Transverse colon (tissue), 4 donors: ENCODE measurements at regions not wholly inside any gene's neighbourhood (a gene's known extent, or its start where the extent isn't known, plus 50 kb on each side); places are given as distances from the start of the nearest gene placed in this dataset.

Experiments used
- DNase-seq: peaks from one replicate; pipeline ENCODE4 v3.0.0-alpha.2; 2019
- H3K27ac ChIP-seq, 4 donors: fragments of 200-600 bp; sonication (generic); 2 replicates each; pipeline ENCODE4 v1.5.1; 2016 to 2018; ENCODE audit warnings: inconsistent platforms in 4 of 4
- H3K27me3 ChIP-seq: fragments of 200-600 bp; sonication (generic); 2 replicates; pipeline ENCODE4 v1.5.1; 2017; ENCODE audit warnings: inconsistent platforms
- H3K36me3 ChIP-seq, 4 donors: fragments of 200-600 bp; sonication (generic); 2 replicates each; pipeline ENCODE4 v1.5.1; 2017 to 2019; ENCODE audit warnings: inconsistent platforms in 4 of 4
- H3K4me1 ChIP-seq, 4 donors: fragments of 200-600 bp; sonication (generic); 2 replicates each; pipeline ENCODE4 v1.5.1; 2017 to 2020; ENCODE audit warnings: inconsistent platforms in 4 of 4
- H3K4me3 ChIP-seq, 4 donors: fragments of 200-600 bp; sonication (generic); 1 replicate in 1 of 4; 2 replicates in 3 of 4; pipeline versions ENCODE4 v1.5.1 to v1.6.1; 2017 to 2019; ENCODE audit warnings: inconsistent platforms in 4 of 4
- H3K9me3 ChIP-seq, 2 donors: fragments of 200-600 bp; sonication (generic); 2 replicates each; pipeline ENCODE4 v1.5.1; 2017 to 2019; ENCODE audit warnings: inconsistent platforms in 2 of 2
- EP300 ChIP-seq: sonication (generic); formaldehyde crosslinking; IDR thresholded peaks from one replicate; pipeline ENCODE4 v1.6.1; 2017; ENCODE audit warnings: antibody characterized with exemption, low read depth
- POLR2A ChIP-seq: fragments of 450-650 bp; IDR thresholded peaks from one replicate; pipeline ENCODE4 v1.6.1; 2016; ENCODE audit warnings: antibody characterized with exemption, mild to moderate bottlenecking, moderate library complexity
- POLR2AphosphoS5 ChIP-seq, 3 donors: sonication (generic); formaldehyde crosslinking; IDR thresholded peaks; one replicate each; pipeline ENCODE4 v1.6.1; 2016; ENCODE audit warnings: antibody characterized with exemption in 3 of 3
- WGBS, 2 donors: methylation state at CpG; one replicate each; pipeline ENCODE4 v1.1.5; 2018; ENCODE audit warnings: low coverage in 1 of 2; 5-methylcytosine and 5-hydroxymethylcytosine counted together
- in situ Hi-C, 4 donors: fragments of 200-750 bp; cut with MboI; loops; one replicate each; pipeline versions ENCODE4 v1.15.0 to v1.15.1; 2017; ENCODE audit warnings: low sequenced_read_pairs in 3 of 4, low pct_ligation_motif_present in 1 of 4, low pct_unique_long_range_greater_than_20kb in 1 of 4
- intact Hi-C: fragments of 100-400 bp; cut with DNase I; formaldehyde crosslinking; loops from one replicate; pipeline ENCODE4 v1.15.1; 2023; ENCODE audit warnings: low total_unique reads
- TF ChIP-seq, protein P1 (sequence below), 5 experiments: fragments of 200-600 bp in 3 of 5; fragments of 450-650 bp in 2 of 5; sonication (generic) in 3 of 5; IDR thresholded peaks; 1 replicate in 2 of 5; 2 replicates in 3 of 5; pipeline ENCODE4 v1.5.1; 2016 to 2017; ENCODE audit warnings: antibody characterized with exemption in 5 of 5, inconsistent platforms in 3 of 5, mild to moderate bottlenecking in 2 of 5, moderate library complexity in 1 of 5

DNA sequence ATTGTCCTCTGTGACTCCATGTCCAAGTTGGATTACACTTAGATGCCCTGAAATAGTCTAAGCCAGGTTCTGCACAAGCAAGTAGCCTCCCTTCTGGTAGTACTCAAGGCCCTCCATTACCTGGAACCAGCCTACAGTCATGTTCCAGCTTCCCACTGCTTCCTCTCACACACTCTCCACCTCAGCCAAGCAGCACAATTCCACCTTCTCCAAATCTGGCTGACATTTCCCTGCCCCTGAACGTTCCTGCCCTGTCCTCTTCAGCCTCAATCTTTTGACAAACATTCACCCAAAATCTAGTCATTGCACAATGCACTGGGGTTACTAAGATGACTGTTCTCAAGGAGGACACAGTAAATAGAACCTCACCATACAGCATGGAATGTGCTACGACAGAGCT lies 95.3 kb upstream of the KLHL29 start:
- intact Hi-C loops (no loop called here), in situ Hi-C loops (no loop called here)
- Histone ChIP-seq H3K9me3 (no peaks in the 10 kb centered on the region), H3K27ac (no peak overlapping the region), H3K36me3 (no peaks in the 10 kb centered on the region), H3K27me3 (no peaks in the 10 kb centered on the region), H3K4me3 (no peak overlapping the region), H3K4me1 (peaks cover 0 to 17% (median 10%) of the 10 kb centered on the region in 4 donors)
- WGBS, 2 donors: 72% methylated on average over 2 of the region's 2 CpGs; no CpG with 5 or more reads in 1 of the 2 donors
- TF ChIP-seq POLR2A: no peak
- TF ChIP-seq, protein P1, sequence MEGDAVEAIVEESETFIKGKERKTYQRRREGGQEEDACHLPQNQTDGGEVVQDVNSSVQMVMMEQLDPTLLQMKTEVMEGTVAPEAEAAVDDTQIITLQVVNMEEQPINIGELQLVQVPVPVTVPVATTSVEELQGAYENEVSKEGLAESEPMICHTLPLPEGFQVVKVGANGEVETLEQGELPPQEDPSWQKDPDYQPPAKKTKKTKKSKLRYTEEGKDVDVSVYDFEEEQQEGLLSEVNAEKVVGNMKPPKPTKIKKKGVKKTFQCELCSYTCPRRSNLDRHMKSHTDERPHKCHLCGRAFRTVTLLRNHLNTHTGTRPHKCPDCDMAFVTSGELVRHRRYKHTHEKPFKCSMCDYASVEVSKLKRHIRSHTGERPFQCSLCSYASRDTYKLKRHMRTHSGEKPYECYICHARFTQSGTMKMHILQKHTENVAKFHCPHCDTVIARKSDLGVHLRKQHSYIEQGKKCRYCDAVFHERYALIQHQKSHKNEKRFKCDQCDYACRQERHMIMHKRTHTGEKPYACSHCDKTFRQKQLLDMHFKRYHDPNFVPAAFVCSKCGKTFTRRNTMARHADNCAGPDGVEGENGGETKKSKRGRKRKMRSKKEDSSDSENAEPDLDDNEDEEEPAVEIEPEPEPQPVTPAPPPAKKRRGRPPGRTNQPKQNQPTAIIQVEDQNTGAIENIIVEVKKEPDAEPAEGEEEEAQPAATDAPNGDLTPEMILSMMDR (IDR thresholded peaks at IDR 0.05): no peak
- DNase-seq: no peak

DNA sequence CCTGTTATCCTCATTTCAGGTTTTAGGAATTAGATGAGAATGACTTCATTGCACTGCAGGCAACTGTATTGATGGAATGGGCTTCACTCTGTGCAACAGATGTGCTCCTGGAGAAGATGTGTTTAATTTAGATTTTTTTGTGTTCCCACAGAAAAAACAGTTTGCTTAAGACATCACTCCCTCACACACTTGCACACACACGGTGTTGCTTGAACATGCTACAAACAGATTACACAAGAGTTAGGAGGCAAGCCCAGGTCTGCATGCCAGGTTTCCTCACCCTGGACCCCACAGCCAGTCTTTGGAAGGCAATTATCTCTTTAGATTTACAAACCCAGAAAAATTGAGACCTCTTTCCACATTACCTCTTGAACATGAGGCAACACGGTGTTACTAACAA lies 93.7 kb upstream of the KLHL29 start:
- intact Hi-C loops: no loop called here
- TF ChIP-seq POLR2A (no peak), POLR2AphosphoS5 (IDR thresholded peaks at IDR 0.05) (no peak), EP300 (no peak)
- TF ChIP-seq, protein P1 (IDR thresholded peaks at IDR 0.05): no peak
- DNase-seq: no peak

DNA sequence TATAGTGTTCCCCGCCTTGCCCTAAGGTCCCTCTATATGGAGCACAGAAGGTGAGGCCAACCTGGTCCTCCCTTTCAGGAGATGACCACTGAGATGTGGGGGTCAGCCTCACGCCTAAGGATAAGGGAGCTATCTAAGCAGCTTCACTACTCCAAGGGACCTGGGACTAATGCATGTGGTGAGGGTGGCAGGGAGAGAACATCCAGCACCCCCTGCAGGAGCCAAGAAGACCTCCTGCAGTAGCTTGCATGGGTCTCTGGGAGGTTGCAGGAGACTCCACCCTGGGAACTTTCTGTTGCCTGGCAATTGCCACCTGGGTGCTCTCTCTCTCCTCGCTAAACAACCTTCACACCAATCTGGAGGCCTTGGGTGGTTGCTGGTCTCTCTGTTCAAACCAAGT lies 93.0 kb upstream of the KLHL29 start:
- Histone ChIP-seq H3K4me1 (peaks cover 0 to 8% (median 3%) of the 10 kb centered on the region in 4 donors), H3K27me3 (no peaks in the 10 kb centered on the region), H3K36me3 (no peaks in the 10 kb centered on the region), H3K27ac (no peak overlapping the region), H3K4me3 (no peak overlapping the region), H3K9me3 (no peaks in the 10 kb centered on the region)
- in situ Hi-C loops (no loop called here), intact Hi-C loops (no loop called here)
- TF ChIP-seq, protein P1 (IDR thresholded peaks at IDR 0.05): no peak
- TF ChIP-seq EP300 (no peak), POLR2A (no peak), POLR2AphosphoS5 (IDR thresholded peaks at IDR 0.05) (no peak)
- DNase-seq: no peak
- 86 to 100% methylated on average over 1 to 3 of the region's 3 CpGs for WGBS, 2 donors

More for the DNA sequence above, 93.7 kb upstream of the KLHL29 start:
- H3K9me3 ChIP-seq: no peaks in the 10 kb centered on the region
- H3K4me1 ChIP-seq: peaks cover 0 to 15% (median 6%) of the 10 kb centered on the region in 4 donors
- H3K36me3 ChIP-seq: no peaks in the 10 kb centered on the region
- in situ Hi-C loops: no loop called here
- no peak overlapping the region for H3K4me3 ChIP-seq
- 68 to 79% methylated on average over 2 of the region's 2 CpGs for WGBS, 2 donors
- no peaks in the 10 kb centered on the region for H3K27me3 ChIP-seq
- H3K27ac ChIP-seq: no peak overlapping the region

DNA sequence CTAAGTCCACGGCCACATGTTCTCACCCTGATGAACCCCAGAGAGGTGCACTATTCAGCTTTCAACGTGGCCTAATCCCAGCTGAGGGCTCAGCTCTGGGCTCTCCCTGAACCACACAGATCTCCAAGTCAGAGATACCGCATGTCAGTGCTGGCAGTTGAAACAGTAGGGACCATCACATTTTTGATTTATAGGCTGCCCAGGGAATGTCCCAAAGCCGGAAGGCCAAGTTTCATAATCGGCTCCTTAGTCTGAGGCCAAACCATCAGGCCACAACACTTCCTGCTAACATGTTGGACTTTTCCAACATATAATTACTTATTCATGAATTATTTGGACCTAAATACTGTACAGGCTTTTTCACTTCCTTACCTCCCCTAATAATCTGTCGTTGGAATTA lies 91.9 kb upstream of the KLHL29 start:
- Histone ChIP-seq H3K4me1 (peaks cover 0 to 5% (median 2%) of the 10 kb centered on the region in 4 donors), H3K36me3 (no peaks in the 10 kb centered on the region), H3K4me3 (no peak overlapping the region), H3K9me3 (no peaks in the 10 kb centered on the region), H3K27ac (no peak overlapping the region), H3K27me3 (no peaks in the 10 kb centered on the region)
- in situ Hi-C loops (no loop called here), intact Hi-C loops (no loop called here)
- WGBS, 2 donors: 62 to 64% methylated on average over 1 to 6 of the region's 6 CpGs
- TF ChIP-seq EP300: no peak
- TF ChIP-seq, protein P1 (IDR thresholded peaks at IDR 0.05): no peak
- no peak for TF ChIP-seq POLR2A
- no peak for TF ChIP-seq POLR2AphosphoS5 (IDR thresholded peaks at IDR 0.05)
- no peak for DNase-seq
